ENCODE measurements at regions not wholly inside any gene's neighbourhood (a gene's known extent, or its start where the extent isn't known, plus 50 kb on each side); places are given as distances from the start of the nearest gene placed in this dataset.
"Not testable (repeated sequence)": the region's sequence is repeated elsewhere in the genome, so short reads cannot be mapped to it uniquely, and the experiment has no call there.

DNA sequence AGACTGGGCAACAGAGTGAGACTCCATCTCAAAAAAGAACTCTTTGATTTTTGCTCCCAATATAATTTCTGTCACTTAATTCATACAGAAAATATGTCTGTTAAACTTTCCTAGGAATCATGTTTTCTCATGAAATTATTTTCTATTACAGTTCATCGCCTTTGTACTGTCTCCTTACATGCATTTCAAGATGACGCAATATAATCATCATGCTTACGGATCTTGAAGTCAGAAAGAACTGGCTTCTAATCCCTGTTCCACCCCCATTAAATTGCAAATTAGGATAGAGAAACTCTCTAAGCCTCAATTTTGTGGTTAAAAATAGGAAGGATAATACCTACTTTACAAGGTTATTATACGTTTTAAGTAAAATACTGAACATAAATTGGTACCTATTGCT is 467.6 kb upstream of the SMIM21 start:
- no peak for DNase-seq

DNA sequence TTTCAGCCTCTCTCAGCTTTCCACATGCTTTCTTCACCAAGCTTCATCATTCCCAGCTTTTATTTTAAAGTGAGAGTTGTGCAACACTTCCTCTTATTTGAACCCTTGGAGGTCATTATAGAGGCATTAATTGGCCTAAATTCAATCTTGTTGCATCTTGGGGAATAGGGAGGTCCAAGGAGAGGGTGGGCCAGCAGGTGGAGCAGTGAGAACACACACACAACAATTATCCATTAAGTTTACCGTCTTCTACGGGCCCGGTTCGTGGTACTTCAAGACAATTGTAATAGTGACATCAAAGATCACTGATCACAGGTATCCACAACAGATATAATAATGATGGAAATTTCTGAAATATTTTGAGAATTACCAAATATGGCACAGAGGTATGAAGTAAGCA is 457.2 kb upstream of the SMIM21 start:
- DNase-seq = no peak

DNA sequence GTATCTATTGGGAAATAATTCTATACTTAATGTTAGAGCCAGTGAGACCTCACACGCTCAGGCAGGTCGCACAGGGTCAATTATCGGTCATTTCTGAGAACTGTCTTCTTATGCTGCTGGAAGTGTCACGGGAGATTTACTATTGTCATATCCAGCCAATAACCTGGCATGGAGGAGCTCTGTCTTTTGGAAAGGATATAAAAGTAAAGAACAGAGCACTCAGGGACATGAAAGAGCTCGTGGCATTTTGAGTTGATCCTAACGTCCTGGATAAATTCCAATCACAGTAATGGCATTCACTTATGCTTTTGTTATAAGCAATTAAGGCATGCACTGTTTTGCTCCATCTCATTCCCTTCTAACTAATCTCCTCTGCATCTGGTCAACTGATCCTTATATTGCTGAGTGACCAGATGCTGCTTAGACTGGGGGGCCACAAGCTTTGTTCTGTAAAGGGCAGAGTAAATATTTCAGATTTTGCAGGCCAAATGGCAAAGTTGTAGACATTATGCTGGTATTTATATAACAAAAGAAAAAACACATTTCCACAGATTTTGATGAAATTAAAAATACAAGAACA is 453.5 kb upstream of the SMIM21 start:
- DNase-seq = no peak

DNA sequence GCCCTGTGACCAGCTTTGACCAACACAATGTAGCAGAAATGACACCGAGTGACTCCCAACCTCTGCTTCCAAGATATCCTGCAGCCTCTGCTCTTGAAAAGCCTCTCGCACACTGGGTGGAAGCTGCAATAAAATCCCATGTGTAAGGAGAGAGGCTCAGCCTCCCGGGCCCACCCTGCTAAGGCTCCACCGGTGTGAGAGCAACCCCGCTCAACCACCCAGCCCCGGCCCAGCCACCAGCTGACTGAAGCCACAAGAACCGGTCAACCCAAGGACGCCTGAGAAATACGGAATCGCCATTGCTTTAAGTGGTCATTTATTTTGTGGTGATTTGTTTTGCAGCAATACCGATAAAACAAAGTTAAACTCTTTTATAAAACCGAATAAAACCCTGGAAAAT is 452.8 kb upstream of the SMIM21 start:
- no peak for DNase-seq

DNA sequence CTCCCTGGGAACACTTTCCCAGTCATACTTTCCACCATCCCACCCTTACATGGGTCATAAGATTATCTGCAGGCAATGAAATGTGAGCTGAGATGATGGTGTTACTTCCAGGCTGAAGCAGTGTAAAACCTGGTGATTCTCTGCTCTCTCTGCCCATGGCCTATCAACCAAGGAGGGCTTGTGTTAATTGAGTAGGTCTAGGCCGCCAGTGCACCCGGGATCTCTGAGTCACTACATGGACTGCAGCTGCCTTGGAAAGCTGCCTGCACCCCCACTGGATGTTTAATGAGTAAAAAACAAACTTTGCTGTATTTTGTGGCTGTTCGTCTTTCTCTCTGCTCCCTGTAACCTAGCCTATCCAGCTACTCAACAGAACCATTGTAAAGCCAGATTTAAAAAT is 451.7 kb upstream of the SMIM21 start:
- DNase-seq = no peak

DNA sequence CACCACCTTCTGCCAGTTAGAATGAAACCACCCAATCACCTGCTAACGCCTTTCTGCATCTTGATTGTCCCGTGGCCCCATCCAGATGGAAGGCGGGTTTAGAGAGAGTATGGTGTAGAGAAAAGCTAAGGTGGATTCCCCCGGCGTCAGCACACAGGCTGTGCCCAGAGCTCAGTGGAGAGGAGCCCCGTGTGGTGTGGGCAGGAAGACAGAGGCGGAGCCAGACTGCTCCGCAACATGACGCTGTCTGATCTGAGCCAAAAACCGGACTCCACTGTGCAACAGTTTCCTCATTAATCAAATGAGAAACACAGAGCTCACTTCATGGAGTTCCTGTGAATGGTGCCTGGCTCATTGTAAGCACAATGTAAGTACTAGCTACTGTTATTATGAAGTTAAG is 448.1 kb upstream of the SMIM21 start:
- DNase-seq = no peak

DNA sequence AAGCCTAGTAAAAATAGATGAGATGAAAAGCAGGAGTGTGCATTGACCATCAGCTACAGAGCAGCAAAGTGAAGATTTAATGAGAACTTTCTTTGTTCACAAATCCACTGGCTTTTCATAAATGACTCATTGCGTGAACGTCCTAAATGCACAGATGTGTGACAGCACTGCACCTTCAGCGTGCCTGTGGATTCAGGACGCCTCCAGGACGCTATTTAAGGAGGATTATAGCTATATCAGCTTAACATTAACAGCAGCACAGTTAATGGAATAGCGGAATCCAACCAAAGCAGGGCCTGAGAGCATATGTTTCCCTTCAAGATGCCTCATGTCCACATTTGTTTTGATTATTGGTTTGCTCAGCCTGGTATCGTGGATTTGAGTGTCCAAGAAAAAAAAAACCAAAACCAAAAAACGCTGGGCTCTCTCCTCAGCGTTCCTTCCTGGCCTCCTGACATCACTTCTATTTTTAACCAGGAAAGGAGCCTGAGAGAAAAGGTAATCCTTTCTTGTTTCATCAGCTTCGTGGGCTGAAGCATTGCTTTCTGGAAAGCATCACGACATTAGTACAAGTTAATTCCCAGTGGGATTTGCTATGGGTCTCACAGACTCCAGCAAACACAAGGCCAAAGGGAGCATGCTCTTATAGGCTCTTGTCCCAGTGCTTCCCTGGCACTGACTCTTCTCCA is 447.0 kb upstream of the SMIM21 start:
- DNase-seq = no peak

DNA sequence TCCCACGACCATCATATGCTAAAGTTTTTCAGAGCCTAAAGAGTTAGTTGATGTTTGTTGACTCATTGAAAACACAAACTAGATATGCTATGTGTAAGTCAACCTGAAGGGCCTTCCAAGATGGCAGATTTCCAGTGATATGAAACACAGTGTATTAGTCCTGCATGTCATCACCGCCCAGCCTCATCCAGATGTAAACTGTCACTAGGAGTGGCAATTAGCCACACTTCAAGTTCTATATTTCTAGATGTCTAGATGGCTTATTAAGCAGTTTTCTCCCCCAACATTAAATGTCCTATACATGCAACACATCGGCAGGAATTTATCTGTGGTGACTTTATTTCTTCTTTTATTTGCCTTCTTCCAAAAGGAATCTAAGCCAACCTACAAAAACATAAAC is 444.1 kb upstream of the SMIM21 start:
- DNase-seq = no peak

DNA sequence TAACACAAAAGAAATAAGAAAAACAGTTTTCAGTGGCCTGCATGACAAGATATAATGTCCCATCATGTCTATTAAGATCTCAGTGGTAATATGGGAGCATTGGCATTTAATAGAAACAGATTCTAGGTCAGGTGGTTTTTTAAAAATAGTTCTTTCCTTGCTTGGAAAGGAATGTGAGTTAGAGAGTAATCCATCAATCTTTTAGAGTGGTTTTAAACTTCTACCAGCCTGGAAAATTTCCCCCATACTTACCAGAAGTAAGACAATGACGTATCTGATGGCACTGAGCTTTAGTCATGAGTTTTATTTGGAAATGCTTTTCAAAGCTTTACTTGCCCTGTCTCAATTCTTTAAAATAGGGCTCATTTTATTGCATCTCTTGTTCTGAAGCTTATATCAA is 441.7 kb upstream of the SMIM21 start:
- no peak for DNase-seq

DNA sequence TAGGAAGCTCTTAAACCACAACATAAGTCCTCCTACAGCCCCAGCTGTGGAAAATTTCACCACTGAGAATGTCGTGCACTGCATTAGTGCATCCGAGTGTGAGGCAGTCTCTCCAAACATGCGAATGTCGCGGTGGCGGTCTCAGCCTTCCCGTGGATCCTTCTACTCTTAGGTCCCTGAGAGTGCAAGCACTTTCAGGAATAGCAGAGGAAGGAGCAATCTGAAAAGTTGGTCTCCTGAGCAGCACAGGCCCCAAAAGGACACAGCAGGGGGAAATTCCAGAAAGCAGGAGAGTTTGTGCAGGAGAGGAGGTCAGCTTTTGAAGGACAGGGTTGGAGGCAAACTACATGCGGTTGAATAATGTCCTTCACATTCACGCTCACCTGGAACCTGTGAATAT is 440.5 kb upstream of the SMIM21 start:
- DNase-seq = no peak

DNA sequence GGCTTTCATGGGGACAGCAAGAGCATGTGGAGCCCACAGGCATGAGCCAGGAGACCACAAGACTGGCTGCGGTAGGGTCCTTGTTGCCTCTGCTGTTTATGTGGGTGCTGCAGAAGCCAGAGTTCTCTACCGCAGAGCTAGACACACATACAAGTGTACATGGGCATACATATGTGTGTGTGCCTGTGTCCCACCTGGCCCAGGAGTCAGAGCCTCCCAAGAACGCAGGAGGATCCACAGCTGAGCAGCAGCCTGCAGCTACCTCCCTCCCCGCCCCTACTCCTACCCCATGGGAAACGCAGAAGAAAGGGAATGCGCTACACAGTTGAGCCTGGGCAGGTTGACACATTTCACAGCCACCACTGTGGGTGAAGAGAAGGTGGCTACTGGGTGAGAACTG is 438.1 kb upstream of the SMIM21 start:
- no peak for DNase-seq

DNA sequence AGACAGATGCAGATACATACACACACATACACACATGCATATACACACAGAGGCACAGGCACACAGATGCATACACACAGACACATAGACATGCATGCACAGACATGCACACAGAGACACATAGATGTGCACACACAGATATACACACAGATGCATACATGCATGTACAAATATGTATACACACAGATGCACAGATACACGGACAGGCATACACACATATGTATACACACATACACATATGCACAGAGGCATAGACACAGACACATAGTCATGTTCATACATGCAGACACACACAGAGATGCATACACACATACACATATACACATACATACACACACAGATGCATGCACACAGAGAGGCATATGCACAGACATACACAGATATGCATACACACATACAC is 437.3 kb upstream of the SMIM21 start:
- DNase-seq = no peak

DNA sequence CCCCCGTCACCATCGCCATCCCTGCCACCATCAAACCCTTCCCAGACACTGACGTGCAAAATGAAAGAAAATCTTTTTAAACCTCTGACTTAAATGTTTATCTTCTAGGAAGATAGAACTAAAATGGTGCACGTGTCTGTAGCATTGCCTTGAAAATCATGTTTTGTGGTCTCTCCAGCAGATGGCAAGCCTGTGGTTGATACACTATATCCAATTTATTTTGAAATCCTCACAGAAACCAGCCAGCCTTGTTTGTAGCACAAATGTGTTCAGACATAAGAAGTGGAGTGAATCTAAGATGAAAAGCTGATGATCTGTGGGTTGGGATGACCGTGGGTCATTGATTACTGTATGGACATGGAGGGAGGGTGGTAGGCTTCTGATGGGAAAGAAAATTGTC is 436.2 kb upstream of the SMIM21 start:
- DNase-seq = no peak

DNA sequence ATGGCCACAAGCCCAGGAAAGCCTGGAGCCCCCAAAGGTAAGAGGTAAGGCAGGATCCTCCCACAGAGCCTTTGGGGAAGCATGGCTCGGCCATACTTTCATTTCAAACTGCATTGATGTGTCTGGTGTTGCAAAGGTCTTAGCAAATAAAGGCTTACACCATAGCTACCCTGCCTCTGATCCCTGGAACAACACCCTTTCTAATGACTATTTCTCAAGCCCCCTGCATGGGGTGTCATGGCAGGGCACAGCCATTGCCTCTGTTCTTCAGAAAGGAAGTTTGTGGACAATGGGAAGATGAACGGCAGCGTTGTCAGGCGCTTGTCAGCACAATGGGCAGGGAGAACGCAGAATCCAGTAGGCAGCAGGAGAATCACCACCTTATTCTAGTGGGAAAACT is 435.0 kb upstream of the SMIM21 start:
- no peak for DNase-seq

DNA sequence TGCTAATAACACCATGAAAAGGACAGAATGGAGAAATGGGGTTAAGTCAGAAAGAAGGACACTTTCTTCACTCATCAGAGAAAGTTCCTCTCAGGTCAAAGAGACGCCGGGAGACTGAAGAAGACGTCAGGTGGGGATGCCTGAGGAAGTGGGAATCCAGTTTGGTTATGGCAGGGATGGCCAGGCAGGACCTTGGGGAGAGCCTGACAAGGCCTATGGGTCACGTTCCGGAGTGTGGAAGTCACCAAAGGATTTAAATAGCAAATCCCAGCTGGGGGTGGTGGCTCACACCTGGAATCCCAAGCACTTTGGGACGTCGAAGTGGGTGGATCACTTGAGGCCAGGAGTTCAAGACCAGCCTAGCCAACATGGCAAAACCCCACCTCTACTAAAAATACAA is 432.7 kb upstream of the SMIM21 start:
- no peak for DNase-seq

DNA sequence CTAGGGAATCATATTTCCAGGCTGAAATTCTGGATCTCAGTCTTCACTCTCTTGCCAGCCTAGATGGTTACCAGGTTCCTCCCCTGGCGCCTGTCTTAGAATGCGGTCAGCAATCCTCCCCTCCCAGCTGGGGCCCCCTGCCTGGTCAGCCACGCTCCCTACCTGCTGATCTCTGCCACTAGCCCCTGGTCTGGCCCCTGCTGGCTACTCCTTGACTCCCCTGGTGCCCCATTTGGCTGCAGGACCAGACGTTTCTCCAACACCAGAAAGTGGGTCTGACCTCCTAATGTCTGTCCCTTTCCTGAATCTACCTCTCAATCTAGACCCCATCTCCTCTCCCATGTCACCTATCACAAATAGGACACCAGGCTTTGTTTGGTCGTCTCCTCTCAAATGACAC is 432.0 kb upstream of the SMIM21 start:
- DNase-seq = no peak

DNA sequence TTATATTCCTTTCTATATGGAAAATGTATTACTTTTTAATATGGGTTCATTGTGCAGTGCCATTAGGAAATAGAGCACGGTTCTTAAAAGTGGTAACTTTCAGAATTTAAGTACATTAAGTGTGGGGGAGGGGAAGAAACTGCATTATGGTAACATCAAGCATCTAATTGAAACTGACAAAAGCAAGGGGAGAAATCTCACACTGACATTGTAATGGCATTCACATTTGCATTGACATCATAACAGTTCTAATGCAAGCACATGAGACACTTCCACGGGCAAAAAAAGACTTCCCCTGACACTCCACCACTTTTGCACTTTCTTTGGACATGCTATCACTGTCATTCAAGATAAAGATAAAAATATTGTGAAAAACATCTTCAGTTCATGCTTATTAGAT is 431.3 kb upstream of the SMIM21 start:
- DNase-seq = no peak

DNA sequence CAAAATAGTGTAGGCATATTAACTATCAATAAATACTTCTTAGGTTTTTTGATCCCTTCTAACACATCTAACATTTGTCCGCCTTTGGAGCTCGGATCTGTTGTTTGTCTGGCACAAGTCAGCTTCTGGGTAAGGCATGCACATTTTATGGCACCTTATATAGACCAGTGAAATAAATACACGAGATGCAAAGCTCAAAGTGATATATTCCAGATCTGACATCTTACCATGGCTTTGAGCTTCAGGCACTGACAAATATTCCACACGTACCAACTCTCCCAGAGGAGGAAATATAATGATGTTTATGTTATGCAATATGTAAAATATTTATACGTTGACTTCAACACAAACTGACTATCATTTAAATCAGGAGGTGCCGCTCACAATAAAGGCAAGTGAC is 430.1 kb upstream of the SMIM21 start:
- DNase-seq = no peak

DNA sequence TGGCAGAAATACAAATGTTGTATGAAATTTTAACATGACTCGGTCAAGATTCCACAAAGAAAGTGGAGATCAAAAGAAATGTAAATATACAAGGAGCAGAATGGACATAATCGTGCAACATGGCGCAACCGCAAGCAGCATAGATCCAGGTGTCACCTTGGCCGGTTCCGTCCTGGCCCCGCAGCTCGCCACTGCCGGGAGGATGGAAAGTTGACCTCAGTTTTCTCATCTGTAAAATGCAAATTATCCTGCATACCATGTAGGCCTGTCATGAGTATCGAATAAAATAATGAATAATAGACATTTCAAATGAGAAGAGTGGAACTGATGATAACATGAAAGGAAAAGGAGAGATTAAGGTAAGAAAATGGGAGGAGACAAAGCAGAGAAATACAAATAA is 427.3 kb upstream of the SMIM21 start:
- no peak for DNase-seq

DNA sequence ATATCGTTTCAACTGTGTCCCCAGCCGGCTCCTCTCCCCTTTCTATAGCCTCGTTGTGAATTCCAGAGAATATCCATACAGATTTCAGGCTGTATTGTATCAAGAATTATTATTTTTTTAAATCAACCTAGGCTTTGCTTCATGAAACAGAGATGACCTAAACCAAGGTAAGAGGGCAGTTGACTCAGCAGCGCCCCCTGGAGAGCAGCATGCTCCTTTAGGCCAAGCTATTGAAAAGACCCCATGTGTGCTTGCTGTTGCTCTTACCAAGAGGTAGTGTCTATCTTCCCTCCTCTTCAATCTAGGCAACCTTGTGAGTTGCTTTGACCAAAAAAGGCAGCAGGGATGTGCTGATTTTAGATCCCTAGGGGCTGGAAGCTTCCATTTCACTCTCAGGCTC is 426.7 kb upstream of the SMIM21 start:
- peak in 1 of 2 donors; percentile 27 for DNase-seq

DNA sequence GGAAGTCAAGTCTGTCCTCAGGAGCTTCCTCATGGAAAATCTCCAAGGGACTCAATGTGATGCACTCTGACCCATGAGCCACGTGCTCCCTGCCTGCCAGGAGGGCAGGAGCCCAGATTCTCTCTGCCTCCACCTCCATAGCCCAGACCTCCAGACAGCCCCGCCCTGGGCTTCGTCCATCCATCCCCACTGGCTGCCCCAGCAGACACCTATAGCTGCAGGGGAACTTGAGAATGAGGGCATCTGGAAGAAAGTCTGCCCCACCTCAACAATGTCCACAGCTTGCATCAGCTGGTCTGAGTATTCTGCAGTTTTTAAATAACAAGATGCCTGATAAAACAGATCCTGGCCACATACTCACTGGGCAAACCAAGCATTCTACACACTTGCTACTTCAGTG is 418.8 kb upstream of the SMIM21 start:
- no peak for DNase-seq

DNA sequence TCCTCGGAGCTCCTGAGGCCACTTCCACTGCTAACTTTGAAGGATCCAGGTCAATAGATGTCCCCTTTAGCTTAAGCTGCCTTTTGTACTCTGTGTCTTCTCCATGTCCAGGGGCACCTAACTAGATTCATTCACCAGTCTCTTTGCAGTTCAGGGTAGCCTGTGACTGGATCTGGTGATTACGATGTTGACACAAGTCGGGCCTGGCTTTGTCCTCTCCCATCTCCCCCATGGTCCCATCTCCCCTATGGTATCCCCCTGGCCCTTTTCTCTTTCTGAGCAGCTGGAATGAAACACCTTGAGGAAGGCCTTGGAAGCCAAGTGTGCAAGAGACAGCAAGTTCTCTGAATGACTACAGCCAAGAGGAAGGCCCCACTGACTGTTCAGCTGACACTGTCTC is 417.9 kb upstream of the SMIM21 start:
- no peak for DNase-seq

DNA sequence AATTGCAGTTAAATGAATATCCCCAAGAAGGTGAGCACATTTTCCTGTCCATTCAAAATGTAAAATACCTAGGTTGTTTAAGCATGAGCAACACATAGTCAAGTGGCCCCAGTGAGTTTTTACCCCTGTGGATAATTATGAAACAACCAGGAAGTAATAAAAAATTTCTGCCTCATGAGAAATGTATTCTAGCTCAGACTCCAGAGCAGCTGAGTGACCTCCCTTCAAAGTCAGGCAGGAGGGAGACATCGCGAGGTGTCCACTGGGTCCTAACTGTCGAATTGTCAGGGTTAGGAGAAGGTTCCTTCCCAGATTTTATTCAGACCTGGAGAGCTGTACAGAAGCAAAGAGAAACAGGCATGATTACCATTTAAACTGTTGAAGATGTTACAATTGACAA is 416.6 kb upstream of the SMIM21 start:
- DNase-seq = no peak

DNA sequence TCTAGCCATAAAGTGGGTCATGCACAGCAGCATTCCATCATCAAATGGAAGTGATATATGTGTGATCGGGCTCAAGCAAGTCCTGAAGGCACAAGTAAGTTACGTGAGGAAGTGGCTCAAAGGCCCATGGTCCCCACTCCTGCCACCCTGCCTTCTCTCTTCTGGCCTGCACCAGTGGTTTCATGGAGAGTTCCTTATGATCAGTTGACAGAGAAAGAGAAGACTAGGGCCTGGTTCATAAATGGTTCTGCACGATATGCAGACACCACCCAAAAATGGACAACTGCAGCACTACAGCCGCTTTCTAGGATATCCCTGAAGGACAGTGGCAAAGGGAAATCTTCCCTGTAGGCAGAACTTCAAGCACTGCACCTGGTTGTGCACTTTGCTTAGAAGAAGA is 412.6 kb upstream of the SMIM21 start:
- no peak for DNase-seq

DNA sequence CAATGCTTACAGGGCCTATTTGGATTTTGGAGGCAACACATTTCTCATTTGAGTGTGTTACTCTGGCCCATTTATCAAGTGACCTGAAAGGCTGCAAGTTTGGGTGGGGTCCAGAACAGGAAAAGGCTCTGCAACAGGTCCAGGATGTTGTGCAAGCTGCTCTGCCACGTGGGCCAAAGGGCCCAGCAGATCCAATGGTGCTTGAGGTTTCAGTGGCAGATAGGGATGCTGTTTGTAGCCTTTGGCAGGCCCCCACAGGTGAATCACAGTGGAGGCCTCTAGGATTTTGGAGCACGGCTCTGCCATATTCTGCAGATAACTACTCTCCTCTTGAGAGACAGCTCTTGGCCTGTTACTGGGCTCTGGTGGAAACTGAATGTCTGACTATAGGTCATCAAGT is 412.2 kb upstream of the SMIM21 start:
- DNase-seq = not testable (repeated sequence)

All from stimulated activated CD4-positive, alpha-beta T cell treated with anti-CD3 and anti-CD28 coated beads, Interleukin-2, amount 100 ng/mL, for 24 hours (primary cell).